CD4-positive, alpha-beta T cell treated with Interleukin-6 at 100 ng/mL for 8 hours (primary cell): ENCODE measurements at regions not wholly inside any gene's neighbourhood (a gene's known extent, or its start where the extent isn't known, plus 50 kb on each side); places are given as distances from the start of the nearest gene placed in this dataset.
A peak's percentile ranks its signal among the peaks of the same experiment; 100 is the strongest.
"Not testable (repeated sequence)": the region's sequence is repeated elsewhere in the genome, so short reads cannot be mapped to it uniquely, and the experiment has no call there.

Source experiments
- DNase-seq: peaks from one replicate; pipeline ENCODE4 v3.0.0-alpha.2; 2020; ENCODE audit warnings: mixed read lengths, low spot score

- DNase-seq, result peak; percentile 6
These were observed 82.9 kb downstream of the LAS1L start for GRCh38 chrX:65451663-65452062.

- no peak for DNase-seq
These were observed 114.4 kb downstream of the LAS1L start for GRCh38 chrX:65420154-65420553.

GRCh38 chrX:65407662-65408061 is 126.9 kb downstream of the LAS1L start:
- DNase-seq, result not testable (repeated sequence)

- DNase-seq, result no peak
These were observed 127.4 kb downstream of the LAS1L start for GRCh38 chrX:65407157-65407626.

GRCh38 chrX:65406532-65406931 is 128.1 kb downstream of the LAS1L start:
- DNase-seq, result no peak

- DNase-seq, result no peak
These were observed 142.3 kb downstream of the LAS1L start for GRCh38 chrX:65392284-65392683.

DNA sequence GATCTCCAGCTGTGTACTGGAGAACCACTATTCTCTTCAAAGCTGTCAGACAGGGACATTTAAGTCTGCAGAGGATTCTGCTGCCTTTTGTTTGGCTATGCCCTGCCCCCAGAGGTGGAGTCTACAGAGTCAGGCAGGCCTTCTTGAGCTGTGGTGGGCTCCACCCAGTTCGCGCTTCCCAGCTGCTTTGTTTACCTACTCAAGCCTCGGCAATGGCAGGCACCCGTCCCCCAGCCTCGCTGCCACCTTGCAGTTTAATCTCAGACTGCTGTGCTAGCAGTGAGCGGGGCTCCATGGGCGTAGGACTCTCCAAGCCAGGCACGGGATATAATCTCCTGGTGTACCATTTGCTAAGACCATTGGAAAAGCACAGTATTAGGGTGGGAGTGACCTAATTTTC is 145.5 kb downstream of the LAS1L start:
- DNase-seq, result not testable (repeated sequence)
